DMS 273 (cell line): ENCODE measurements at regions not wholly inside any gene's neighbourhood (a gene's known extent, or its start where the extent isn't known, plus 50 kb on each side); places are given as distances from the start of the nearest gene placed in this dataset.
A peak's percentile ranks its signal among the peaks of the same experiment; 100 is the strongest.
"Not testable (repeated sequence)": the region's sequence is repeated elsewhere in the genome, so short reads cannot be mapped to it uniquely, and the experiment has no call there.

Experiments
- DNase-seq: peaks from one replicate; lab custom pipeline; 2025; ENCODE audit not compliant: unreplicated experiment; lab: John Stamatoyannopoulos, UW

GRCh38 chr2:180927030-180927686 lies 53.2 kb upstream of the UBE2E3 start:
- DNase-seq: no peak

GRCh38 chr2:180925700-180926099 lies 54.7 kb upstream of the UBE2E3 start:
- DNase-seq: no peak

- DNase-seq: peak; percentile 32
Measured at GRCh38 chr2:180924063-180924462, 56.3 kb upstream of the UBE2E3 start.

- no peak for DNase-seq
Measured at GRCh38 chr2:180910831-180911665, 69.4 kb upstream of the UBE2E3 start.

- no peak for DNase-seq
Measured at GRCh38 chr2:180907731-180908130, 72.7 kb upstream of the UBE2E3 start.

- peak; percentile 66 for DNase-seq
Measured at GRCh38 chr2:180905461-180905860, 74.9 kb upstream of the UBE2E3 start.

GRCh38 chr2:180905002-180905401 lies 75.4 kb upstream of the UBE2E3 start:
- DNase-seq: peak; percentile 84

GRCh38 chr2:180901331-180901730 lies 79.1 kb upstream of the UBE2E3 start:
- DNase-seq: no peak

- no peak for DNase-seq
Measured at GRCh38 chr2:180893752-180894151, 86.7 kb upstream of the UBE2E3 start.

GRCh38 chr2:180892091-180892490 lies 88.3 kb upstream of the UBE2E3 start:
- DNase-seq: no peak

GRCh38 chr2:180891360-180891759 lies 89.0 kb upstream of the UBE2E3 start:
- no peak for DNase-seq

GRCh38 chr2:180890781-180891180 lies 89.6 kb upstream of the UBE2E3 start:
- no peak for DNase-seq

GRCh38 chr2:180882959-180883358 lies 97.4 kb upstream of the UBE2E3 start:
- no peak for DNase-seq

- DNase-seq: no peak
Measured at GRCh38 chr2:180876506-180876905, 103.9 kb upstream of the UBE2E3 start.

- DNase-seq: no peak
Measured at GRCh38 chr2:180873219-180873618, 107.2 kb upstream of the UBE2E3 start.

GRCh38 chr2:180872781-180873180 lies 107.6 kb upstream of the UBE2E3 start:
- not testable (repeated sequence) for DNase-seq

- DNase-seq: peak; percentile 31
Measured at GRCh38 chr2:180872255-180872654, 108.2 kb upstream of the UBE2E3 start.

GRCh38 chr2:180871649-180872048 lies 108.8 kb upstream of the UBE2E3 start:
- DNase-seq: peak; percentile 22

GRCh38 chr2:180849851-180850250 lies 130.6 kb upstream of the UBE2E3 start:
- no peak for DNase-seq

- DNase-seq: peak; percentile 49
Measured at GRCh38 chr2:180848393-180848792, 132.0 kb upstream of the UBE2E3 start.

- DNase-seq: peak; percentile 68
Measured at GRCh38 chr2:180846756-180847472, 133.5 kb upstream of the UBE2E3 start.

- peak; percentile 93 for DNase-seq
Measured at GRCh38 chr2:180842461-180842860, 137.9 kb upstream of the UBE2E3 start.
